Suprapubic skin (tissue), 4 donors: ENCODE measurements at regions not wholly inside any gene's neighbourhood (a gene's known extent, or its start where the extent isn't known, plus 50 kb on each side); places are given as distances from the start of the nearest gene placed in this dataset.

Experiments used
- DNase-seq, 2 donors: peaks; one replicate each; pipeline ENCODE4 v3.0.0-alpha.2; 2019; ENCODE audit warnings: low spot score in 2 of 2
- H3K27ac ChIP-seq: fragments of 200-600 bp; sonication (generic); one replicate; pipeline ENCODE4 v1.5.1; 2019
- H3K27me3 ChIP-seq: fragments of 200-600 bp; sonication (generic); one replicate; pipeline ENCODE4 v1.5.1; 2019
- H3K36me3 ChIP-seq: fragments of 200-600 bp; sonication (generic); one replicate; pipeline ENCODE4 v1.5.1; 2019
- H3K4me1 ChIP-seq: fragments of 200-600 bp; sonication (generic); one replicate; pipeline ENCODE4 v1.5.1; 2019
- H3K4me3 ChIP-seq: fragments of 200-600 bp; sonication (generic); one replicate; pipeline ENCODE4 v1.5.1; 2019; ENCODE audit warnings: mild to moderate bottlenecking
- H3K9me3 ChIP-seq: fragments of 200-600 bp; sonication (generic); one replicate; pipeline ENCODE4 v1.5.1; 2019
- EP300 ChIP-seq: sonication (generic); formaldehyde crosslinking; IDR thresholded peaks from one replicate; pipeline ENCODE4 v1.6.1; 2017; ENCODE audit warnings: antibody characterized with exemption
- POLR2A ChIP-seq, 2 donors: fragments of 450-650 bp; IDR thresholded peaks; one replicate each; pipeline ENCODE4 v1.6.1; 2017; ENCODE audit warnings: antibody characterized with exemption in 2 of 2, mild to moderate bottlenecking in 2 of 2, moderate library complexity in 2 of 2
- POLR2AphosphoS5 ChIP-seq, 3 donors: sonication (generic); formaldehyde crosslinking; IDR thresholded peaks; one replicate each; pipeline ENCODE4 v1.6.1; 2017; ENCODE audit warnings: antibody characterized with exemption in 3 of 3
- WGBS: methylation state at CpG from one replicate; pipeline ENCODE4 v1.1.5; 2018; 5-methylcytosine and 5-hydroxymethylcytosine counted together
- TF ChIP-seq, protein P1 (sequence below), 2 donors: fragments of 200-600 bp in 1 of 2; fragments of 450-650 bp in 1 of 2; sonication (generic) in 1 of 2; IDR thresholded peaks; one replicate each; pipeline ENCODE4 v1.5.1; 2016 to 2019; ENCODE audit warnings: antibody characterized with exemption in 2 of 2, mild to moderate bottlenecking in 1 of 2, moderate library complexity in 1 of 2

GRCh38 chr18:42289526-42289925 is 334.5 kb downstream of the PIK3C3 start:
- H3K4me1 ChIP-seq: no peaks in the 10 kb centered on the region
- H3K36me3 ChIP-seq: no peaks in the 10 kb centered on the region
- TF ChIP-seq EP300 (no peak), POLR2AphosphoS5 (IDR thresholded peaks at IDR 0.05) (no peak), POLR2A (IDR thresholded peaks at IDR 0.05) (no peak)
- TF ChIP-seq, protein P1, sequence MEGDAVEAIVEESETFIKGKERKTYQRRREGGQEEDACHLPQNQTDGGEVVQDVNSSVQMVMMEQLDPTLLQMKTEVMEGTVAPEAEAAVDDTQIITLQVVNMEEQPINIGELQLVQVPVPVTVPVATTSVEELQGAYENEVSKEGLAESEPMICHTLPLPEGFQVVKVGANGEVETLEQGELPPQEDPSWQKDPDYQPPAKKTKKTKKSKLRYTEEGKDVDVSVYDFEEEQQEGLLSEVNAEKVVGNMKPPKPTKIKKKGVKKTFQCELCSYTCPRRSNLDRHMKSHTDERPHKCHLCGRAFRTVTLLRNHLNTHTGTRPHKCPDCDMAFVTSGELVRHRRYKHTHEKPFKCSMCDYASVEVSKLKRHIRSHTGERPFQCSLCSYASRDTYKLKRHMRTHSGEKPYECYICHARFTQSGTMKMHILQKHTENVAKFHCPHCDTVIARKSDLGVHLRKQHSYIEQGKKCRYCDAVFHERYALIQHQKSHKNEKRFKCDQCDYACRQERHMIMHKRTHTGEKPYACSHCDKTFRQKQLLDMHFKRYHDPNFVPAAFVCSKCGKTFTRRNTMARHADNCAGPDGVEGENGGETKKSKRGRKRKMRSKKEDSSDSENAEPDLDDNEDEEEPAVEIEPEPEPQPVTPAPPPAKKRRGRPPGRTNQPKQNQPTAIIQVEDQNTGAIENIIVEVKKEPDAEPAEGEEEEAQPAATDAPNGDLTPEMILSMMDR (IDR thresholded peaks at IDR 0.05): no peak
- H3K27me3 ChIP-seq: no peaks in the 10 kb centered on the region
- no peaks in the 10 kb centered on the region for H3K9me3 ChIP-seq
- no peak for DNase-seq
- H3K4me3 ChIP-seq: no peak overlapping the region
- WGBS: 76% methylated on average over 4 of the region's 4 CpGs
- H3K27ac ChIP-seq: no peak overlapping the region

- DNase-seq: no peak
- no peaks in the 10 kb centered on the region for H3K4me1 ChIP-seq
- H3K9me3 ChIP-seq: no peaks in the 10 kb centered on the region
- TF ChIP-seq EP300: no peak
- no peaks in the 10 kb centered on the region for H3K36me3 ChIP-seq
- WGBS: 67% methylated on average over 7 of the region's 7 CpGs
- H3K27me3 ChIP-seq: no peaks in the 10 kb centered on the region
- no peak overlapping the region for H3K27ac ChIP-seq
- H3K4me3 ChIP-seq: no peak overlapping the region
These were observed 335.6 kb downstream of the PIK3C3 start for GRCh38 chr18:42290318-42291307.

- Histone ChIP-seq H3K27ac (no peak overlapping the region), H3K36me3 (no peaks in the 10 kb centered on the region), H3K4me1 (no peaks in the 10 kb centered on the region), H3K4me3 (no peak overlapping the region), H3K9me3 (no peaks in the 10 kb centered on the region), H3K27me3 (no peaks in the 10 kb centered on the region)
- no peak for DNase-seq
- 91% methylated on average over 2 of the region's 2 CpGs for WGBS
- TF ChIP-seq EP300: no peak
- TF ChIP-seq, protein P1 (IDR thresholded peaks at IDR 0.05): no peak
- TF ChIP-seq POLR2AphosphoS5 (IDR thresholded peaks at IDR 0.05): no peak
- no peak for TF ChIP-seq POLR2A (IDR thresholded peaks at IDR 0.05)
These were observed 337.6 kb downstream of the PIK3C3 start for GRCh38 chr18:42292654-42293053.

DNA sequence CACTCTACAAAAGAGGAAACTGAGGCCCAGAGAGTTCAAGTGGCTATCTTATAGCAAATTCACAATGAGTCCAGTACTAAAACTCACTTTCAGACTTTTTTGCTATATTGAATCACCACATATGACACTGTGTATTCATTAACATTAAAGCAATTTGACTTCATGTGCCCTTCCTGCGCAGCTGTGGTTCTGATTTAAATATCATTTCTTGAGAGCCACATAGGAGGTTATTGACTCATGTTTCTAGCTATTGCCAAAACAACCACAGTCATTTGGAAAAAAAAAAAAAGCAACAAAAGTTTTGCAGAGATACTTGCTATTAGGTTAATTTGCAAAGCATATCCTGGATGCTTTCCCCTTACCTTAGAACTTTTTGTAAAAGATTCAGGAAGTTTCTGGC is 341.2 kb downstream of the PIK3C3 start:
- TF ChIP-seq EP300: no peak
- TF ChIP-seq, protein P1 (IDR thresholded peaks at IDR 0.05): no peak
- TF ChIP-seq POLR2AphosphoS5 (IDR thresholded peaks at IDR 0.05): no peak
- TF ChIP-seq POLR2A (IDR thresholded peaks at IDR 0.05): no peak
- no peaks in the 10 kb centered on the region for H3K36me3 ChIP-seq
- H3K27me3 ChIP-seq: no peaks in the 10 kb centered on the region
- no peaks in the 10 kb centered on the region for H3K9me3 ChIP-seq
- 86% methylated on average over 1 of the region's 1 CpG for WGBS
- no peak for DNase-seq
- peaks cover 4% of the 10 kb centered on the region for H3K4me1 ChIP-seq
- no peak overlapping the region for H3K4me3 ChIP-seq
- no peak overlapping the region for H3K27ac ChIP-seq

DNA sequence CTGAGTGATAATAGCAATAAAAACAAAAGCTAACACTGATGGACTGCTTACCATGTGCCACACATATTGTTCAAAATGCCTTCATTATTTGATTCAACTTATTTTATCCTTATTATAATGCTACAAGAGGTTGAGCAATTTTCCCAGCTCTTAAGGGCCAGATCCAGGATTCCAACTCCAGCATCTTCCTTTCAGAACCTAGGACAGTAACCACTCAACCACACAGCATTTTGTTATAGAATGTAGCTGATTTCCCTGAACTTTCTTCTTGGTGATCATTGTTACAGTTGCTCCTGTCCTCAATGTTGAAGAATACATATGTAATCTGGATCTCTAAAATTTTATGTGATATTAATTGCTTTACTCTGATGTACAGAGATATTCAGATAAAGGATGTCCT is 341.7 kb downstream of the PIK3C3 start:
- peaks cover 4% of the 10 kb centered on the region for H3K4me1 ChIP-seq
- H3K27me3 ChIP-seq: no peaks in the 10 kb centered on the region
- TF ChIP-seq, protein P1 (IDR thresholded peaks at IDR 0.05): no peak
- no peak for TF ChIP-seq POLR2AphosphoS5 (IDR thresholded peaks at IDR 0.05)
- no peak for TF ChIP-seq POLR2A (IDR thresholded peaks at IDR 0.05)
- TF ChIP-seq EP300: no peak
- no peaks in the 10 kb centered on the region for H3K9me3 ChIP-seq
- no peak for DNase-seq
- H3K36me3 ChIP-seq: no peaks in the 10 kb centered on the region
- H3K4me3 ChIP-seq: no peak overlapping the region
- H3K27ac ChIP-seq: no peak overlapping the region
